SJSA1 (cell line): ENCODE measurements at regions not wholly inside any gene's neighbourhood (a gene's known extent, or its start where the extent isn't known, plus 50 kb on each side); places are given as distances from the start of the nearest gene placed in this dataset.

ENCODE experiments used
- DNase-seq, 2 experiments: peaks; one replicate each; pipeline ENCODE4 v3.0.0-alpha.2; 2015 to 2020; ENCODE audit warnings: low spot score in 2 of 2, low read depth in 1 of 2
- H3K27ac ChIP-seq: fragments of 250-450 bp; sonication (Bioruptor Pico); 2 replicates; pipeline ENCODE4 v1.5.1; 2020; ENCODE audit warnings: mild to moderate bottlenecking, moderate library complexity
- H3K27me3 ChIP-seq: fragments of 250-450 bp; sonication (Bioruptor Pico); replicated peaks from 2 replicates; pipeline ENCODE4 v1.5.1; 2020; ENCODE audit warnings: mild to moderate bottlenecking, moderate library complexity
- H3K36me3 ChIP-seq: fragments of 250-450 bp; sonication (Bioruptor Pico); 2 replicates; pipeline ENCODE4 v1.5.1; 2020; ENCODE audit warnings: mild to moderate bottlenecking
- H3K4me1 ChIP-seq: fragments of 250-450 bp; sonication (Bioruptor Pico); replicated peaks from 2 replicates; pipeline ENCODE4 v1.6.1; 2021; ENCODE audit warnings: mild to moderate bottlenecking
- H3K4me3 ChIP-seq: fragments of 250-450 bp; sonication (Bioruptor Pico); 2 replicates; pipeline ENCODE4 v1.5.1; 2020; ENCODE audit warnings: mild to moderate bottlenecking
- H3K9me3 ChIP-seq: fragments of 250-450 bp; sonication (Bioruptor Pico); replicated peaks from 2 replicates; pipeline ENCODE4 v1.5.1; 2020; ENCODE audit warnings: mild to moderate bottlenecking

DNA sequence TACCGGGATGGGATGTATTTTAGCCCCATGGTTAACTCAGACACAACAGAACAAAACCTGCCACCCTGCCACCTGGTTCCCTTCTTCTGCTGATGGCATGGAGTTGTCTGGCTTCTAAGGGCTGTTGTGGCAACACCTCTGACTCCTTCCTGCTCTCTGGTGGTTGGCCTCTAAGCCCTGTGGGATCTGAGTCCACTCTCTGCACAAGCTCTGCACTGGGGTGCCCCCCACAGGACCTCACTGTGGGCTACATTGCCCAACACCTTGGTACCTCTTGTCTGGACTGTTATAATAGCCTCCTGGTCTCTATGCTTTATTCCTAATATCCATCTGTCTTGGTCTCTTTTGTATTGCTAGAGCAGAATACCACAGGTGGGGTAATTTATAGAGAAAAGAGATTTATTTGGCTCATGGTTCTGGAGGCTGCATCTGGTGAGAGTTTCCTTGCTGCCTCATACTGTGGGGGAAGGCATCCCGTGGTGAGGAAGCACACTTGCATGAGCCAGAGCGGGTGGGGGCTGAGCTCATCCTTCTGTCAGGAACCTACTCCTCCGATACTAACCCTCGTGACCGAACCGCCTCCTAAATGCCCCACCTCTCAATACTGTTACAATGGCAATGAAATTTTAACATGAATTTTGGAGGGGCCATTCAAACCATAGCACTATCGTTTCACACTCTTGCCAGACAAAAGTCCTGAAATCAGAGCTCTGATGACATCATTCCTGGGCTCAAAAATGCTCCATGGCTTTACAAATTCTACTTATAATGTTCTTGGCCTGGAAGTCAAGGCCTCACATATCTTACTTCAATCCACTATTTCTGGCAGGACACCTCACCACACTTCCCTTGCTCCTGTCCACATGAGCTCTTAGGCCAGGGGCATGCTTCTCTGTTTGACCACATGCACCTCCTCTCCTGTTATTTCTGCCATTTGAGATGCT, 127.2 kb downstream of the PAX1 start:
- no peaks in the 10 kb centered on the region for H3K9me3 ChIP-seq
- H3K4me1 ChIP-seq: no peaks in the 10 kb centered on the region
- no peak overlapping the region for H3K27ac ChIP-seq
- H3K36me3 ChIP-seq: no peaks in the 10 kb centered on the region
- no peak overlapping the region for H3K4me3 ChIP-seq
- H3K27me3 ChIP-seq: no peaks in the 10 kb centered on the region
- no peak for DNase-seq

DNA sequence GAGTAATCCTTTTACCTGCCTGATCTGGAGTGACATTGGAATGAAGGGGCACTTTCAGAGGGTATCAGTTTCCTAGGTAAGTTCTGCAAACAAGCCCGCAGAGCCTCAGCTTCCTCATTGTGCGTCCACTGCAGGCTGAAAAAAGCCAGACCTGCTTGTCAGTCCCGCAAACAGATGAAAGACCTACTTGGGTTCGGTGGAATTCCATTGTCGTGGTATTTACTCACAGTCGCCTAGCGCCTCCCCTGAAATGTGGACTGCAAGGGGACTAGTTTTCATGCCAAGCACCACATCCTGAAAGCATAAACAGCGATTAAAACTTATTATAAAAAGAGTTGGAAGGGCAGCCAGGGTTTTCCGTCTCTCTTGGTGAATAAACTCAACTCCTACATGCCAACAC, 121.5 kb downstream of the PAX1 start:
- Histone ChIP-seq H3K27ac (no peak overlapping the region), H3K4me3 (no peak overlapping the region), H3K36me3 (no peaks in the 10 kb centered on the region), H3K4me1 (no peaks in the 10 kb centered on the region), H3K27me3 (no peaks in the 10 kb centered on the region), H3K9me3 (no peaks in the 10 kb centered on the region)
- no peak for DNase-seq

DNA sequence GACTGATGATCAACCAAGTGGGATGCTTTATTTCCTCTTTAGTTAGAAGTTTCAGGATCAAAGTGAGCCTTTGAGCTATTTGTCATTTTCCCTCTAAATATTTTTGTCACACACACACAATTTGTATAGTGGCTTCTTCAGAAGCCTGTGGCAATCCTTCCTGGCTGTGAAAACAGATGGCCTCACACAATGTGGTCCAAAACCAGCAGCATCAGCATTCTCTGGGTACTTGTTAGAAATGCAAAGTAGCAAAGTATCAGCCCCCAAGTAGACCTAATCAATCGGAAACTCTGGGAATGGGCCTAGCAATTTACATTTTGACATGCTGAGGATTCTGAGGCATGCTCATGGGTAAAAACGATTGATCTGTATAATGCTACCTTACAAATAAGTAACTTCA, 115.9 kb downstream of the PAX1 start:
- no peak overlapping the region for H3K27ac ChIP-seq
- no peak for DNase-seq
- no peaks in the 10 kb centered on the region for H3K9me3 ChIP-seq
- no peaks in the 10 kb centered on the region for H3K27me3 ChIP-seq
- H3K4me3 ChIP-seq: no peak overlapping the region
- H3K4me1 ChIP-seq: no peaks in the 10 kb centered on the region
- H3K36me3 ChIP-seq: no peaks in the 10 kb centered on the region

- H3K4me1 ChIP-seq: no peaks in the 10 kb centered on the region
- H3K4me3 ChIP-seq: no peak overlapping the region
- H3K27ac ChIP-seq: no peak overlapping the region
- no peak for DNase-seq
- H3K9me3 ChIP-seq: no peaks in the 10 kb centered on the region
- H3K27me3 ChIP-seq: no peaks in the 10 kb centered on the region
- H3K36me3 ChIP-seq: no peaks in the 10 kb centered on the region
These were observed 115.2 kb downstream of the PAX1 start for GRCh38 chr20:21820688-21821087.

GRCh38 chr20:21820045-21820444, 114.6 kb downstream of the PAX1 start:
- Histone ChIP-seq H3K4me1 (no peaks in the 10 kb centered on the region), H3K27ac (no peak overlapping the region), H3K9me3 (no peaks in the 10 kb centered on the region), H3K27me3 (no peaks in the 10 kb centered on the region), H3K4me3 (no peak overlapping the region), H3K36me3 (no peaks in the 10 kb centered on the region)
- DNase-seq: no peak

DNA sequence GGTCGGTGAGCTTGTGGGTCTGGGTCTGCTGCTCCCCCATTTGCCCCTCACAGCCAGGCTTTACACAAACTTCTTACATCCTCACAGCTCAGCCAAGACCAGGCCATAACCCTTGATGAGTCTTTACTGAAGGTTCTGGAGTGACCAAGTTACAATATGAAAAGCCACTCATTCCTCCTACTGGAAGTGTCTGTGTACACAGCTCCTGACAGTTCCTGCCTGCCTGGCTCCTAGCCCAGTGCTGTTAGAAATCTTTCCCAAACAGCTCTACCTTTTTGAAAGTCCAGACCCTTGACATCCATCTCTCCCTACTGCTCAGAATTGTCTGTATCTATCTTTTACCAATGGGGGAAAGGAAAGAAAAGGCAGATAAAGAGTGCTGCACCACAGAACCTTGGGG, 106.9 kb downstream of the PAX1 start:
- Histone ChIP-seq H3K9me3 (0 out of 2 replicates have a peak, but pooled peaks cover 5% of the 10 kb centered on the region), H3K4me3 (no peak overlapping the region), H3K4me1 (no peaks in the 10 kb centered on the region), H3K27ac (no peak overlapping the region), H3K27me3 (no peaks in the 10 kb centered on the region), H3K36me3 (no peaks in the 10 kb centered on the region)
- no peak for DNase-seq

- Histone ChIP-seq H3K36me3 (no peaks in the 10 kb centered on the region), H3K27ac (no peak overlapping the region), H3K9me3 (0 out of 2 replicates have a peak, but pooled peaks cover 5% of the 10 kb centered on the region), H3K4me3 (no peak overlapping the region), H3K27me3 (no peaks in the 10 kb centered on the region), H3K4me1 (no peaks in the 10 kb centered on the region)
- no peak for DNase-seq
These were observed 104.6 kb downstream of the PAX1 start for GRCh38 chr20:21809961-21810523.

DNA sequence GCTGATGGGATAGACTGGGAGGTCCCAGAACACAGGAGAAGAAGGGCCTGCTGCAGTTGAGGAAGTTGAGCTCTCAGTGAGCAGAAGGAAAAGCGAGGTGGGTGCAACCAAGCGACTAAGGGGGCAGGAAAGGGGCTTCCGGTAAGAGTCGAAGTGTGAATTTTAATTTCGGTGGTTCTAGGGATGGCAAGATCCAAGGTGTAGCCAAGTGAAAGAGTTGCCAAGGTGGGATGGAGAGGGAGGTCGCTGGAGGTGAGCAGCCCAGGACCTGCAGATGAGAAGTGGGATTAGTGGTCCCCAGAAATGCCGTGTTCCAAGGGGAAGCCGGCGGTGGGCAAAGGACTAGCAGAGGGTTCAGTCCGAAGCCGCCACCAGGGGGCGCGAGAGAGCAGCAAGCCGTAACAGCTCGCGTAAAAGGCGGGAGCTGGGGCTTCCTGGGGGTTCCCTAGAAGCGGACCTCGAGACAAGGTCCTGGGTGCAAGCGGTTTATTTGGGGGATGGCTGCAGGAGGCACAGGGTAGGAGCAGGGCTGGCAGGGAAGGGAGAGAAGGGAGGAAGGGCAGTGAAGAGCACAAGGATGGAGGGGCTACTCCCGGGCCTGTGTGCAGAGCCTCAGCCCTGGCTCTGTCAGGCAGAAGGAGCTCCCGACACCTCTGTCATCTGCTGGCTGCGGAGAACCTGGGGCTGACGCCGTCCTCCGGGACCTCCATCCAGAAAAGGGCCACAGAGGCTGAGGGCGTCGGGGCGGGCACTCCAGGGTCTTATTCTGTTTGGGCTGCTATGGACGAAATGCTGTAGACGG, 103.6 kb downstream of the PAX1 start:
- no peaks in the 10 kb centered on the region for H3K36me3 ChIP-seq
- no peak overlapping the region for H3K4me3 ChIP-seq
- H3K27me3 ChIP-seq: no peaks in the 10 kb centered on the region
- DNase-seq: no peak
- H3K9me3 ChIP-seq: 0 out of 2 replicates have a peak, but pooled peaks cover 5% of the 10 kb centered on the region
- H3K27ac ChIP-seq: no peak overlapping the region
- no peaks in the 10 kb centered on the region for H3K4me1 ChIP-seq

DNA sequence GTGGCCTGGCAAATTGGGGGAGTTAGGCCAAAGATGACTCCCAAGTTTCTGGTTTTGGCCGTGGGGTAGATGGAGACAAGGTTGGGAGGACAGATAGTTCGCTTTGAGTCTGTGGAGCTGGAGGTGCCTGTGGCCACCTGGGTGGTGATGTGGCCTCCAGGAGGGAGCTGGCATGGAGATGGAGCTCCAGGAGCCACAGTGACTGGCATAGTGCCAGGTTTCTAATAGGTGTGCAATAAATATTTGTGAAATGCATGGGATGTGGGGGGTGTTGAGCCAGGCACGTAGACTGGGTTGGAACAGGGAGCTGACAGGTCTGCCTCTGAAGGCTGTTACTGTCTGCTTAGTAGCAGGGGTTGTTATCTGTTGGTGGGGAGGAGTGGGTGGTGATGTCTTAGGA, 102.7 kb downstream of the PAX1 start:
- H3K4me1 ChIP-seq: no peaks in the 10 kb centered on the region
- H3K9me3 ChIP-seq: 0 out of 2 replicates have a peak, but pooled peaks cover 5% of the 10 kb centered on the region
- H3K27me3 ChIP-seq: no peaks in the 10 kb centered on the region
- no peaks in the 10 kb centered on the region for H3K36me3 ChIP-seq
- DNase-seq: no peak
- H3K4me3 ChIP-seq: no peak overlapping the region
- no peak overlapping the region for H3K27ac ChIP-seq

- no peaks in the 10 kb centered on the region for H3K27me3 ChIP-seq
- H3K27ac ChIP-seq: no peak overlapping the region
- H3K4me1 ChIP-seq: no peaks in the 10 kb centered on the region
- no peak for DNase-seq
- H3K4me3 ChIP-seq: no peak overlapping the region
- H3K9me3 ChIP-seq: 0 out of 2 replicates have a peak, but pooled peaks cover 3% of the 10 kb centered on the region
- no peaks in the 10 kb centered on the region for H3K36me3 ChIP-seq
These were observed 99.3 kb downstream of the PAX1 start for GRCh38 chr20:21804802-21805201.

DNA sequence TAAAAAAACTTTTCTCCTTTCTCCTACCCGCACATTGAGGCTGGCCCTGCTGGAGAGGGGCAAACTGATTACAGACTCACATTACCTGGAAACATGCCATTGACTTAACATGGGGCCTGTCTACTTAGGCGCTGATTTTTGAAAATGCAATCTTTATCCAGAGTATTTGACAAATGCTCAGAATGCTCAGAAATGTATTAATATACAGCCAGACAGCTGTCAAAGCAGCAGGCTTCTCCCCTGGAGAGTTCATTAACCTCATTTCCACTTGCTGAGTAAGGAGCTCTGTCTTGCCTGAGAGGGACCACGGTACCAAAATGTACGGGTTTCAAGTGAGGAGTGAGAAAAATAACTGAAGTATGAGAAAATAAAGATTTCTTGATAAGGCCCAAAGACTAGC, 95.7 kb downstream of the PAX1 start:
- no peaks in the 10 kb centered on the region for H3K36me3 ChIP-seq

DNA sequence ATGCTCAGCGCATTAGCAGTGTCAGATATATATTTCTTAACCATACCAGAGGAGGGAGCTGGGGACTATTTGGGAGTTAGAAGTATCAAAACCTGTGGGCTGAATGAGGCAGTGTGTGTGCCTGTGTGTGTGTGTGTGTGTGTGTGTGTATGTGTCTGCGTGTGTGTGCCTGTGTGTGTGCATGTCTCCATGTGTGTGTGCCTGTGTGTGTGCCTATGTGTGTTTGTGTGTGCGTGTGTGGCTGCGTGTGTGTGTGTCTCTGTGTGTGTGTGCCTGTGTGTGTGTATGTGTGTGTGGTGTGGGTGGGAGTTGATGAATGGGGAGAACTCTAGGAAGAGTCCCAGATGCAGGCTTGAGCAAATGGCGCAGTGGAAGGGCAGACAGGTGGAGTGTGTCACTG, 92.9 kb downstream of the PAX1 start:
- no peaks in the 10 kb centered on the region for H3K9me3 ChIP-seq
- no peaks in the 10 kb centered on the region for H3K4me1 ChIP-seq
- no peaks in the 10 kb centered on the region for H3K36me3 ChIP-seq
- no peak overlapping the region for H3K27ac ChIP-seq
- no peak for DNase-seq
- H3K4me3 ChIP-seq: no peak overlapping the region
- H3K27me3 ChIP-seq: no peaks in the 10 kb centered on the region

More for the DNA sequence above, 95.7 kb downstream of the PAX1 start:
- Histone ChIP-seq H3K4me3 (no peak overlapping the region), H3K27ac (no peak overlapping the region), H3K4me1 (no peaks in the 10 kb centered on the region), H3K9me3 (no peaks in the 10 kb centered on the region), H3K27me3 (no peaks in the 10 kb centered on the region)
- DNase-seq: no peak

GRCh38 chr20:21796059-21796458, 90.6 kb downstream of the PAX1 start:
- no peaks in the 10 kb centered on the region for H3K9me3 ChIP-seq
- no peak for DNase-seq
- H3K27ac ChIP-seq: no peak overlapping the region
- no peaks in the 10 kb centered on the region for H3K27me3 ChIP-seq
- H3K4me1 ChIP-seq: no peaks in the 10 kb centered on the region
- H3K4me3 ChIP-seq: no peak overlapping the region
- H3K36me3 ChIP-seq: no peaks in the 10 kb centered on the region

- Histone ChIP-seq H3K4me3 (no peak overlapping the region), H3K9me3 (no peaks in the 10 kb centered on the region), H3K4me1 (no peaks in the 10 kb centered on the region), H3K27ac (no peak overlapping the region), H3K36me3 (no peaks in the 10 kb centered on the region), H3K27me3 (no peaks in the 10 kb centered on the region)
- DNase-seq: no peak
These were observed 82.6 kb downstream of the PAX1 start for GRCh38 chr20:21788082-21788481.
